GM21529 (cell line): ENCODE measurements at regions not wholly inside any gene's neighbourhood (a gene's known extent, or its start where the extent isn't known, plus 50 kb on each side); places are given as distances from the start of the nearest gene placed in this dataset.

Source experiments
- ATAC-seq: cut with Tn5 transposase; IDR thresholded peaks from one replicate; pipeline ENCODE4 v1.9.1; 2021; ENCODE audit not compliant: unreplicated experiment

DNA sequence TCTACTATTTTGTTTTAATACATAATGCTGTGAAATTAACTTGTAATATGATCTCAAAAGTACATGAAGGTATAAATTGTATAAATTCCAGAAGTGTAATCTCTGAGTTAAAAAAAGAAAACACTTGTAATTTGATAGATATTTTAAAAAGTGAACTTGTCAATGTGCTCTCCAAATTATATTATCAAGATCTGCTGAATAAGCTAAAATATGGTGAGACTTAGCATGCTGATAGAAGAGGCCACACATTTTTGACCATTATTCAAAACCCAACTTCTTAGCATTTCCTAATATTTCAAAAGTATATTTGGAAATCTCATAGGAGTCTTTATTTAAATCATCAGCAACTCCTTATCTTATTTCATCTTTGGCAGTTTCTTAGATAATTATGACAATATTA, 657.1 kb upstream of the BOD1L1 start:
- no peak for ATAC-seq

- ATAC-seq: no peak
Observed at GRCh38 chr4:14289708-14290107, 662.2 kb upstream of the BOD1L1 start.

DNA sequence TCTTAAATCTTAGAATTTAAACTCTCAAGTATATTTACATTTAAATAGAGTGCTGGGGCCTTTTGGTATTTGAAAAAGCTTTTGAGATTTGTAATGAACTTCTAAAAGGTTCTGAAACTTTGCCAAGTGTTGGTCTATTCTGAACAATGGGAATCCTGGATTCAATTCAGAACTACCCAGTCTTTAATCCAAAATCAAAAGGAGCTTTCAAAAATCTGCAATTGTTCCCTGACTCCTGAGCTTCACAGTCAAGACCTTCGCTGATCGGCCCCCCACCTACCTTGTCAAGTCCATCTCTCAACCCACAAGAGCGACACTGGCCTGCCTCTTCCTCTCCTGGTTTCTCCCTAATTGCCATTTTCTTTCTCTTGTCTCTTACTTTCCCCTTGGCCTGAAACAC, 666.1 kb upstream of the BOD1L1 start:
- ATAC-seq: no peak

- no peak for ATAC-seq
Observed at GRCh38 chr4:14294611-14295010, 667.1 kb upstream of the BOD1L1 start.

DNA sequence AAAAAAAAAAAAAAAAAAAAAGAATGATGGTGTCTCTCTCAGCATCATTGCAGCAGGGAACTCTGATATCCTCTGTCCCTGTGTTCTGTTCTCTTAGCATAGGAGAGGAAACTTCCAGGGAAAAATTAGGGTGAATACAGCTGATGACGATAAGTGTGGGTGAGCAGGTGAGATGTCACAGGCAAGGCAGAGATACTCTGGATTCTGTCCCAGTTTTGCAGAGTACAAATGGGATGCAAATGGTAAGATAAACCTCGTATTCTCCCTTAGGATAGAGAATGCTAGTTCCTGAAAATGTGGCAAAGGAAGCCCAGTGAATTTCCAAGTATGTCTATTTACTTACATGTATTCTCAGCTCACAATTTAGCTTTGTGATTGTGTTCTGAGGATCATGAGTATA, 671.6 kb upstream of the BOD1L1 start:
- ATAC-seq: no peak

GRCh38 chr4:14302021-14302420, 674.5 kb upstream of the BOD1L1 start:
- no peak for ATAC-seq

DNA sequence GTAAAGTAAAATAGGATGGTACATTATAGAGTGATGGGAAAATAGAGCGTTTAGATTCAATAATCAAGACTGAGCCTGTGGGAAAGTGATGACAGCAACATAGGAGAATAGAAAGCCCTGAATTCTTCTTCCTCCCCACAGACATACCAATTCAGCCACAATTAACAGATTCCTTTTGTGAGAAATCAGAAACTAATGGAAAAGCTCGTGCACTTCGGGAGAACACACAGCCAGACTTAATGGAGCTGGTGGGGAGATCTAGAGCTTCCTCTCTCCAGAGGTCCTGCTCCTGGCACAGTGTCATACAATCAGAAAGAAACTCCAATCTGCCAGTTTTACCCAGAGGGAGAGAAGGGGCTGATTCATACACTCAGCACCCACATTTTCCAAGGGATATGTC, 676.3 kb upstream of the BOD1L1 start:
- no peak for ATAC-seq

- ATAC-seq: no peak
Observed at GRCh38 chr4:14308229-14308651, 680.7 kb upstream of the BOD1L1 start.

GRCh38 chr4:14309431-14309830, 681.9 kb upstream of the BOD1L1 start:
- no peak for ATAC-seq

GRCh38 chr4:14313757-14314156, 686.2 kb upstream of the BOD1L1 start:
- no peak for ATAC-seq

DNA sequence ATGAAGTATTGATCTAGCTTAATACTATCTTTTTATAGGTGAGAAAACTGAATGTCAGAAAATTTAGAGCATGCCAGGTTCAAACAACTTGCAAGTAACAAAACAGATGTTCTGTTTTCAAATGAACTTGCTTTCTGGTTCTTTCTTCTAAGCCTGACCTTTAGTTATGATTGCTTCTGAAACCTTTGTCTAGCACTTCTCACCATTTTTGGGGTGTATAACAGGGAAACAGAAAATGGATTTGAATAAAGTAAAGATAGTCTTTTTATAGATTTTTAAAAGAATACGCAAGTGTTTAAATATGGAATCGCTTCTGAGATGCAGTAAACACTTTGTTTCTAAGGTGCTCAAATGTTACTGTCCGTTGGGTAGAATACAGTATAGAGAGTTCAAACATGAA, 687.2 kb upstream of the CPEB2 start:
- ATAC-seq: no peak

DNA sequence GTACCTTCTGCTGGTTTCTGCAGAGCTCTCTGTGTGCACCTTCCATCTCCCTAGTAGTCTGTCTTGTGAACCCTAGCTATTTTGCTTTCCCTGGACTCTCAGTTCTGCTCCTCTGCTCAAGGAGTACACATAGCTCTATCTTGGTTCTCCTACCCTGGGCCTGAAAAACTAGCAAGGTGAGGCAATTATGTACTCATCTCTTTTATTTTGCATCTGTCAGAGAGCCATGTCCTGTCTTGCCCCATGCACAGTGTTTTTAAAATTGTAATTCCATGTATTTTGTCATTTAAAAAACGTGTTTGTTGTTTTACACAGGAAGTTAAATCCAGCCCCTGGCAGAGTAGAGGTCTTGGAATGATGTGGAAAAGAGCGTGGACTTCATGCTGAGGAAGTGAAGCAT, 684.9 kb upstream of the CPEB2 start:
- ATAC-seq: no peak

- no peak for ATAC-seq
Observed at GRCh38 chr4:14318671-14319070, 683.6 kb upstream of the CPEB2 start.

DNA sequence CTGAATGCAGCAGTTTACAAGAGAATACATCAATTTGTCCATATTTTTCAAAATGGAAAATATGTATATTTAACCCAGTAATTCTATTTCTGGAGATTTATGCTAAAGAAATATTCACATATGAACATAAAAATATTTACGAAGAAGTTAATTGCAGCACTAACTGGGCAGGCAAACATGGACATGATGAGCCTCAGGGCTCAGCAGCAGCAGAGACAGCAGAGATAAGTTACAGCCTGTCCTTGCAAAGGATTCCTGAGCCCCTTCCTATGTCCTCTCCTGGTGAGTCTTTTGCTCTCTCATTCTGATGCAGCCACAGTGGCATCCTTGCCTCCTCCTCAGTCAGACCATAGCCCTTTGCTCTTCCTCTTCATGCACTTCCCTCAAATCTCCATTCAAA, 680.6 kb upstream of the CPEB2 start:
- ATAC-seq: no peak

GRCh38 chr4:14323191-14323590, 679.1 kb upstream of the CPEB2 start:
- no peak for ATAC-seq

DNA sequence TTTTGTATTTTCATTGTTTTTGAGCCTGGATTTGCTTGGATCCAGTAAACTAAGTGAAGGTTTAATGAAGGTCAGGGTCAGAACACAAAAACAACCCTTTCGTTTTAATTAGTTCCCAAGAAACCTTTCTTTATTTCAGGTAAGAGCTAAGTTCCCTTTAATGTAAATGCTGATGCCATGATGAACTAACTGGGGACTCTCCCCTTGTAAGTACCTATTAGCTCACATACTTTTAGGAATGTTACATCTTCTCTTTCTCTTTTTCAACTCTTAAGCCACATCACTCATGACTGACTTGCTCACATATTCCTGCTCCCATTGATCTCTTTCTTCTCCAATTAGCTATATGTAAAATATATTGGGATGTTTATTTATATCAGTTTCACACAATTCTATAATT, 673.1 kb upstream of the CPEB2 start:
- no peak for ATAC-seq

- no peak for ATAC-seq
Observed at GRCh38 chr4:14333616-14334015, 668.7 kb upstream of the CPEB2 start.

- ATAC-seq: no peak
Observed at GRCh38 chr4:14334166-14334565, 668.1 kb upstream of the CPEB2 start.

GRCh38 chr4:14335872-14336271, 666.4 kb upstream of the CPEB2 start:
- ATAC-seq: no peak

- no peak for ATAC-seq
Observed at GRCh38 chr4:14336656-14337055, 665.6 kb upstream of the CPEB2 start.

GRCh38 chr4:14337892-14338584, 664.2 kb upstream of the CPEB2 start:
- no peak for ATAC-seq

DNA sequence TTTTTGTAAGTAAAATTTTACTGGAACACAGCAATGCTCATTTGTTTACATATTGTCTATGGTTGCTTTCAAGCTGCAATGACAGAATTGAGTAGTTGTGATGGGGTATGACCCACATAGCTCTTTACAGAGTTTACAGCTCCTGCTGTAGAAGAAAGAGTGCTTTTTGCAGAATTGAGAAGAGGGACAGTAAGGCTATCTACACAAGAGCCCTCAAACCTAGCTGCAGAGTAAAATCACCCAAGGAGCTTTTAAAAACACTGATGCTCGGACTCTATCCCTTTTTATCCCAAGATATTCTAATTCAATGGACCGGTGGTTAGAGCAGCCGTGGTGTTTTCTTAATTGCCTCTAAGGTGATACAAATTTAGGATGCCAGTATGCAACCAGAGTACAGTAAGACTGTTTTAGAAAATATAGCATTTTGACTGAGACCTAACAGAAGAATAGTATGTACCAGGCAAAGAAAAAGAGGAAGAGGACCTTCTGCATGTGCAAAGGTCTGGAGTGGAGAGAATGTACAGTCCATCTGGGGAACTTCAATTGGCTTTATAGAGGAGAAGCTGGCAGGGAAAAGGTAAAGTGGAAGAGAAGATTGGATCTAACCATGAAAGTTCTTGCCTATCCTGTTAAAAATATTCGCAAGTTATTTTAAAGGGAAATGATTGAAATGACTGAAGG, 663.6 kb upstream of the CPEB2 start:
- no peak for ATAC-seq

DNA sequence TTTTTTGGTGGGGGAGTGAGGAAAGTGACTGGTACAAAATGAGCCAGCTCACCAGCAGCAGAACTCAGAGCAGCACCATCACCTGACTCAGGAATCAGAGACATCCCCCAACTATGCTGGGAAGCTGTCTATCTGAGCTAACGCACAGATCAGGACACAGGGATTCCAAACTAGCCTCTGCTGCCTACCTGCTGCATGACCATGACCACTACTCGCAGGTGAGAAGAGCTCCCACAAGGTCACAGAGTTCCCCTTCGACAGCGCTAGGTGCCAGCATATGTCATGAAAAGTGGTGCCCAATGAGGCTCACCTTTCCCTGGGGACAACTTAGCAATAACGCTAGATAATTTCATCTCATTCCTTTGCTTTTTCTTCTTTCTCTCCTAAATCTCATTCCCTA, 662.6 kb upstream of the CPEB2 start:
- ATAC-seq: no peak
